Effector memory CD8-positive, alpha-beta T cell (primary cell): ENCODE measurements at regions not wholly inside any gene's neighbourhood (a gene's known extent, or its start where the extent isn't known, plus 50 kb on each side); places are given as distances from the start of the nearest gene placed in this dataset.

Source experiments
- ATAC-seq: fragments of 150-1000 bp; cut with Tn5 transposase; replicated peaks from 2 replicates; pipeline ENCODE4 v1.10.0; 2021; ENCODE audit warnings: mild to moderate bottlenecking, moderate library complexity
- DNase-seq, 3 experiments: peaks; one replicate each; pipeline ENCODE4 v3.0.0; 2021
- H3K27ac Mint-ChIP-seq, 2 donors: one replicate each; pipeline ENCODE4 v1.8.0; 2022; ENCODE audit warnings: mild to moderate bottlenecking in 2 of 2, mixed read lengths in 2 of 2, moderate library complexity in 2 of 2
- H3K27me3 Mint-ChIP-seq, 2 donors: one replicate each; pipeline ENCODE4 v1.8.0; 2022; ENCODE audit warnings: mixed read lengths in 2 of 2
- H3K36me3 Mint-ChIP-seq: one replicate; pipeline ENCODE4 v1.8.0; 2022; ENCODE audit warnings: mild to moderate bottlenecking, moderate library complexity, mixed read lengths; ENCODE audit not compliant: insufficient read depth
- H3K4me1 Mint-ChIP-seq, 2 donors: one replicate each; pipeline ENCODE4 v1.8.0; 2022; ENCODE audit warnings: low read depth in 2 of 2, mixed read lengths in 2 of 2
- H3K4me3 Mint-ChIP-seq, 2 donors: one replicate each; pipeline ENCODE4 v1.8.0; 2022; ENCODE audit warnings: mild to moderate bottlenecking in 2 of 2, mixed read lengths in 2 of 2, moderate library complexity in 2 of 2
- H3K9me3 Mint-ChIP-seq, 2 donors: one replicate each; pipeline ENCODE4 v1.8.0; 2022; ENCODE audit warnings: mixed read lengths in 2 of 2

GRCh38 chr22:48744283-48744641, 1083.4 kb downstream of the BRD1 start:
- no peak for ATAC-seq
- Mint-ChIP-seq H3K27me3 (no peaks in the 10 kb centered on the region), H3K27ac (no peak overlapping the region), H3K4me3 (no peak overlapping the region), H3K9me3 (no peaks in the 10 kb centered on the region), H3K36me3 (no peaks in the 10 kb centered on the region), H3K4me1 (no peaks in the 10 kb centered on the region)
- DNase-seq: no peak

GRCh38 chr22:48743601-48744282, 1083.9 kb downstream of the BRD1 start:
- ATAC-seq (no peak), DNase-seq (no peak)
- Mint-ChIP-seq H3K27ac (no peak overlapping the region), H3K36me3 (no peaks in the 10 kb centered on the region), H3K4me3 (no peak overlapping the region), H3K9me3 (no peaks in the 10 kb centered on the region), H3K27me3 (no peaks in the 10 kb centered on the region), H3K4me1 (no peaks in the 10 kb centered on the region)

- no peak for ATAC-seq
- no peaks in the 10 kb centered on the region for H3K36me3 Mint-ChIP-seq
- DNase-seq: no peak
- H3K9me3 Mint-ChIP-seq: no peaks in the 10 kb centered on the region
- no peak overlapping the region for H3K27ac Mint-ChIP-seq
- H3K27me3 Mint-ChIP-seq: no peaks in the 10 kb centered on the region
- no peaks in the 10 kb centered on the region for H3K4me1 Mint-ChIP-seq
- H3K4me3 Mint-ChIP-seq: no peak overlapping the region
These were observed 1084.9 kb downstream of the BRD1 start for GRCh38 chr22:48742556-48743343.

GRCh38 chr22:48742191-48742555, 1085.5 kb downstream of the BRD1 start:
- H3K4me1 Mint-ChIP-seq: no peaks in the 10 kb centered on the region
- H3K4me3 Mint-ChIP-seq: no peak overlapping the region
- DNase-seq (no peak), ATAC-seq (no peak)
- no peaks in the 10 kb centered on the region for H3K9me3 Mint-ChIP-seq
- H3K27me3 Mint-ChIP-seq: no peaks in the 10 kb centered on the region
- H3K36me3 Mint-ChIP-seq: no peaks in the 10 kb centered on the region
- H3K27ac Mint-ChIP-seq: no peak overlapping the region

- DNase-seq: no peak
- Mint-ChIP-seq H3K9me3 (no peaks in the 10 kb centered on the region), H3K36me3 (no peaks in the 10 kb centered on the region), H3K4me1 (no peaks in the 10 kb centered on the region), H3K27me3 (no peaks in the 10 kb centered on the region), H3K27ac (no peak overlapping the region), H3K4me3 (no peak overlapping the region)
- no peak for ATAC-seq
These were observed 1086.1 kb downstream of the BRD1 start for GRCh38 chr22:48741540-48741939.

- Mint-ChIP-seq H3K27me3 (no peaks in the 10 kb centered on the region), H3K4me3 (no peak overlapping the region), H3K4me1 (no peaks in the 10 kb centered on the region), H3K9me3 (no peaks in the 10 kb centered on the region), H3K36me3 (no peaks in the 10 kb centered on the region), H3K27ac (no peak overlapping the region)
- DNase-seq: no peak
- no peak for ATAC-seq
These were observed 1086.8 kb downstream of the BRD1 start for GRCh38 chr22:48740731-48741405.

- ATAC-seq (no peak), DNase-seq (no peak)
- Mint-ChIP-seq H3K36me3 (peaks cover 1% of the 10 kb centered on the region), H3K27ac (no peak overlapping the region), H3K4me3 (no peak overlapping the region), H3K27me3 (no peaks in the 10 kb centered on the region), H3K9me3 (no peaks in the 10 kb centered on the region), H3K4me1 (no peaks in the 10 kb centered on the region)
These were observed 1087.5 kb downstream of the BRD1 start for GRCh38 chr22:48740086-48740730.

GRCh38 chr22:48739348-48740085, 1088.2 kb downstream of the BRD1 start:
- Mint-ChIP-seq H3K9me3 (no peaks in the 10 kb centered on the region), H3K27ac (no peak overlapping the region), H3K4me1 (no peaks in the 10 kb centered on the region), H3K27me3 (no peaks in the 10 kb centered on the region), H3K4me3 (no peak overlapping the region), H3K36me3 (peaks cover 3% of the 10 kb centered on the region)
- ATAC-seq (no peak), DNase-seq (no peak)

GRCh38 chr22:48738204-48738980, 1089.3 kb downstream of the BRD1 start:
- ATAC-seq (no peak), DNase-seq (no peak)
- Mint-ChIP-seq H3K27ac (no peak overlapping the region), H3K36me3 (peaks cover 3% of the 10 kb centered on the region), H3K9me3 (no peaks in the 10 kb centered on the region), H3K27me3 (no peaks in the 10 kb centered on the region), H3K4me3 (no peak overlapping the region), H3K4me1 (no peaks in the 10 kb centered on the region)

GRCh38 chr22:48737461-48738203, 1090.0 kb downstream of the BRD1 start:
- Mint-ChIP-seq H3K27ac (no peak overlapping the region), H3K9me3 (no peaks in the 10 kb centered on the region), H3K36me3 (peaks cover 3% of the 10 kb centered on the region), H3K4me1 (no peaks in the 10 kb centered on the region), H3K4me3 (no peak overlapping the region), H3K27me3 (no peaks in the 10 kb centered on the region)
- ATAC-seq (no peak), DNase-seq (no peak)

- peaks cover 3% of the 10 kb centered on the region for H3K36me3 Mint-ChIP-seq
- ATAC-seq: no peak
- H3K27ac Mint-ChIP-seq: no peak overlapping the region
- peaks cover 2 to 4% of the 10 kb centered on the region in 2 donors for H3K27me3 Mint-ChIP-seq
- no peak for DNase-seq
- no peaks in the 10 kb centered on the region for H3K4me1 Mint-ChIP-seq
- no peak overlapping the region for H3K4me3 Mint-ChIP-seq
- no peaks in the 10 kb centered on the region for H3K9me3 Mint-ChIP-seq
These were observed 1090.8 kb downstream of the BRD1 start for GRCh38 chr22:48736593-48737460.
